LoVo (cell line): ENCODE measurements at regions not wholly inside any gene's neighbourhood (a gene's known extent, or its start where the extent isn't known, plus 50 kb on each side); places are given as distances from the start of the nearest gene placed in this dataset.

Source experiments
- DNase-seq: peaks from one replicate; pipeline ENCODE4 v3.0.0-alpha.2; 2016; ENCODE audit warnings: low spot score

GRCh38 chr15:93154666-93155065 is 65.7 kb upstream of the RGMA start:
- no peak for DNase-seq

GRCh38 chr15:93152951-93153350 is 63.9 kb upstream of the RGMA start:
- DNase-seq = no peak

GRCh38 chr15:93152360-93152759 is 63.3 kb upstream of the RGMA start:
- no peak for DNase-seq

DNA sequence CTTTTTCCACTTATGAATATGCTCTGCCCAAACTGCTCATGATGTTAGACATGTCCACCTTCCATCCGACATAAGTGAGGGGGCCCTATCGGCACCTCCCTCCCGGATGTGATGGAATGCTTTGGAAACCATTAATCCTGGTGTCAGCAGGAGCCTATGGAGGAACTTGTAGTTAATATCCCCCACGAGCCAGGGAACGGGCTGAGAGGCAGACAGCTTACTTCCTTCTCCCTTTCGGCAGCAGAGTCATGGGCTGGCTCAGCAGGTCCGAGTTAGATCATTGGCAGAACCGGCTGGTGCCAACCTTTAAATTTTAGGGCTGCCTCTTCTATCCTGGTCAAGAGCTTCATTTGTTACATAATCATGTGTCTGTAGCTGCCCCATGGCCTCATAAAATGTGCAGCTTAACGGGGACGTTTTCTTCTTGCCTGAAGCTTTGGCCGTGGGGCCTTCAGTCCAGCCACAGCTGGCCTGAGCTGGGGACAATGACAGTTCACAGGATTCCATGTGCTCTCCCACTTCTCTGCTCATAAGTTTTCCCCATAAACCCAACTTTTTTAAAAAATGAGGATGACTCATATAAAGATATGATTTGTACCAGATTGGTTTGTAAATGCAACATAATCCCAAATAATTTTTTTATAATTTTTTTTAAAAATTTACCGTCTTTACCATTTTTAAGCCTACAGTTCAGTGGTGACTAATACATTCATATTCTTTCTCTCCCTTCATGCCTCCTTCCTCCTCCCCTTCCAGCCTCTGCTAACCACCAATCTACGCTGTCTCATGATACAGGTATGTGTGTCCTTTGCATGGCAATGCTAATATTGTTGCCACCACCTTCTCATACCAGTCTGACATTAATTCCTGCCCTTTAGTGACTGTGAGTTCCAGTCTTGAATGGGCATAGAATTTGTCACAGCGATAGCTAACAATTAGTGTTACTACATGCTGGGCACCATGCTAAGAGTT is 62.2 kb upstream of the RGMA start:
- no peak for DNase-seq

- no peak for DNase-seq
Observed at GRCh38 chr15:93146601-93147000, 57.6 kb upstream of the RGMA start.

- no peak for DNase-seq
Observed at GRCh38 chr15:93146196-93146595, 57.2 kb upstream of the RGMA start.

DNA sequence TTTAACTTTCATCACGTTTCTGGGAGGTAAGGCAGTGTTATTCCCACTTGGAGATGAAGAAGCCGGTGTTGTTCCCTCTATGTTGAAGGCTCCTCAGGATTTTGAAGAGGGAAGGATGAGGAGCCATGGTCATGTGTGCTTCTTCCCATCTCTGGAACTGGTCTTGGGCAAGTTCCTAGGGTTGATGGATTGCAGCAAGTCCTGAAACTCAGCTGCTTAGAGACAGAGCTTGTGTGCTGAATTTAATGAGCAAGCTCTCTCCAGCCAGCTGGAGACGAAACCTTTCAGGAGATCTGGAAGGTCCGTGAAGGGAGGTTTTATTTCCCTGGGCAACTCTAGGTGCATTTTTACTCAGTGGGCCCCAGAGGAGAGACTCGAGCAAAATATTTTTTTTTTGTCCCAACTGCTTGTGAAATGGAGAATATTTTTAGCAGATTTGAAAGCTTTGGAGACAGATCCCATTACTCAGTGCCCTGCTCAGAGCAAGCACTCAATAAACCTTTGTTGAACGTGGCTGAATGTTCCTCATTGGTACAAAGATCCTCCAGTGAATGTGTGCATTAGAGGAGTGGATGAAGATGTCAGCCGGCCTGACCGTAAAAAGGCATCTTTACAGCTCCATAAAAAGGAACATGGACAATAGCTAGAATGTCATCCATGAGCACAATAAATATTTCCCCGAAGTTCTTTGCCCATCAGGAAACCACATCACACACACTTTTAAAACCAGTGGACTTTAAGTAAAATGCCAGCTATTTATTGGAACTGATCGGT is 55.6 kb upstream of the RGMA start:
- DNase-seq = no peak

DNA sequence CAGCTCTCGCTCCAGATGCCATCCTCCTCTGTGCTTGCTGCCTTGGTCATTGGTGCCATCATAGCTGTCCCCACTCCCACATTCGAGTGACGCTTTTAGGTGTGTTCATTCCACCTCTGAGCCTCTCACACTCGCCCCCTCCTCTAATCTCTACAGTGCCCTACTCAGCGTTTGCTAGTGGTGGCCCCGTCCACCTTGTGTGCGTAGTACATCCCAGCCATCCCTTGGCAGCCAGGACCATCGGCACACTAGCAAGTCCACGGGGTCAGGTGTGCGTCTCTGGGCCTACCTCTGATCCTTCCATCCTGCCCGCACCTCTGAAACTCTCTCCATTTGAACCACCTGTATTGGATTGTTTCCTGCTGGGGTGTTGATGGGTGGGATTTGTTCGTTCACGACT is 54.2 kb upstream of the RGMA start:
- no peak for DNase-seq

- no peak for DNase-seq
Observed at GRCh38 chr15:93141371-93141794, 52.4 kb upstream of the RGMA start.

DNA sequence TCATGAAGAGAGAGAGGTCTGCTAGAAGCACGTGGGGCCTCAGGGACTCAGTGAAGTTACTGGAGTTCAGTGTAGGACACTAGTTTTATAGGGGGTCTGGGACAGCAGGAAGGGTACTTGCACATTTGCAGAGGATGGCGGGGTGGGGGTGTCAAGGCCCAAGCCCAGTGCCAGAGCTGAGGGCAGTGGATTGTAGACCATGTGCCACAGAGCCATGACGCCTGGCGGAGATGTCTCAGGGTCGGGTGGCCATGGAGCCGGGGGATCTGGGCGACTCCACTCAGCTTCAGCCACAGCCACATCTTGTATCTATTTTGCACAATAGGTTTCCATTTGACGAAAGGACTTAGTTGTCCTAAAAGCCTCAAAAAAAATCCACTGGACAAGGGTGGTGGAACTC is 50.4 kb upstream of the RGMA start:
- DNase-seq = no peak

DNA sequence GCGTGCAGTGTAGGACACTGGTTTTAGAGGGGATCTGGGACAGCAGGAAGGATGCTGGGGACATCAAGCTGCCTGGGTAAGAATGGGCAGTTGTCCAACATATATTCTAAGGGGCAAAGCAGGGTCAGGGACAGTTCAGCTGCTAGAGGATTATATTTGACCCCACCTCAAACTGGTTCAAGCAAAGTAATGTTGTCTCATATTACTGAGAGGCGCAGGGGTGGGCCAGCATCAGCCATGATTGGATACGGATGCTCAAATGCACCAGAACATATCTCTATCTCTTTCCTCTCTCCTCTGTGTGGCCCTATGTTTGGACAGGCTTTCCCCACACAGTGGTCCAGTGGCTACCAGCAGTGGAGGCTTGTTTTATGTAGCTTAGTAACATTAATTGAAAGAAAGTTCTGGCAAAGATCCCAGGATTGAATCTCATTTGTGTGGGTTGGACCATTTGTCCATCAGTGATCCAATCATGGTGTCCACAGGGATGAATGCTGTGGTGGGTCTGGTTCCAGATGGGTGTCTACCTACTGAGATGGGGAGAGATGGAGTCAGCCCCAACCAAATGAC is 49.8 kb upstream of the RGMA start:
- no peak for DNase-seq
